Uterus (tissue), 2 donors: ENCODE measurements at regions not wholly inside any gene's neighbourhood (a gene's known extent, or its start where the extent isn't known, plus 50 kb on each side); places are given as distances from the start of the nearest gene placed in this dataset.

Experiments
- CTCF ChIP-seq, 4 experiments: fragments of 200-600 bp in 2 of 4; fragments of 450-650 bp in 2 of 4; sonication (generic) in 2 of 4; IDR thresholded peaks; one replicate each; pipeline ENCODE4 v1.5.1; 2016 to 2019; ENCODE audit warnings: antibody characterized with exemption in 4 of 4, mild to moderate bottlenecking in 2 of 4, moderate library complexity in 1 of 4
- POLR2A ChIP-seq, 2 donors: fragments of 450-650 bp; IDR thresholded peaks; one replicate each; pipeline ENCODE4 v1.6.1; 2016; ENCODE audit warnings: antibody characterized with exemption in 2 of 2, mild to moderate bottlenecking in 1 of 2, moderate library complexity in 1 of 2

DNA sequence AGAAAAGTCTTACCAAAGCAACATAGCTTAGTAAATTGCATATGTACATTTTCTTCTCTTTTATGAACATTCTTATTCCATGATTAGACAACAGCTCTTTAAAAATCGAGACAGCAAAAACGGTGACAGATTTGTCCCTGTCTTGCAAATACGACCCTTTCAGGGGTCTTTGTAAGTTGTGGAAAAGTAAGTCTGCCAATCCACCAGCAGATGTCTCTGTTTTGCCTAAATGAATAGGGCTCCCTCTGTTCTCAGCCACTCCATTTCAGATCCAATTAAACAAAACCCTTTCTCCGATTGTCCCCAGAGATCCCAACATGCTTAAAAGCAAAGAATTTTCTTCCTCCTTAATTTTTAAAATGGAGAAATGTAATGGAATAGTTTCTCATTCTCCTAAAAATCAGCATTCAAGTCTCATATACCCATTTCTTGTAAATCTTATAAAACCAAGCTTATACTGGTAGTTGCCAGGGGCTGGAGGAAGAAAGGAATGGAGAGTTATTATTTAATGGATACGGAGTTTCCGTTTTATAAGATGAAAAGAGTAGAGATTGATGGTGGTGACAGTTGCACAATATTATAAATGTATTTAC, 61.0 kb upstream of the NFE2L3 start:
- TF ChIP-seq CTCF (IDR thresholded peaks at IDR 0.05) (peak; percentile 47 to 70 (median 47)), POLR2A (IDR thresholded peaks at IDR 0.05) (no peak)
